Astrocyte (in vitro differentiated cells and primary cell): ENCODE measurements at regions not wholly inside any gene's neighbourhood (a gene's known extent, or its start where the extent isn't known, plus 50 kb on each side); places are given as distances from the start of the nearest gene placed in this dataset.

ENCODE experiments used
- DNase-seq: peaks from one replicate; pipeline ENCODE4 v3.0.0-alpha.2; 2010; ENCODE audit warnings: low read depth
- FAIRE-seq: peaks from 2 replicates; lab custom pipeline; 2011; peaks lifted over from hg19 to GRCh38; lab: Jason Lieb, UNC
- H2AFZ ChIP-seq: 2 replicates; pipeline ENCODE4 v1.6.0; 2012; ENCODE audit warnings: low read depth, low read length, inconsistent platforms
- H3K27ac ChIP-seq: 2 replicates; pipeline ENCODE4 v1.5.1; 2011; ENCODE audit warnings: low read depth, low read length, inconsistent platforms
- H3K27me3 ChIP-seq: 2 replicates; pipeline ENCODE4 v1.6.0; 2011; ENCODE audit warnings: low read length, inconsistent platforms; ENCODE audit not compliant: insufficient read depth
- H3K36me3 ChIP-seq: 2 replicates; pipeline ENCODE4 v1.5.1; 2011; ENCODE audit warnings: low read length, inconsistent platforms; ENCODE audit not compliant: insufficient read depth
- H3K4me1 ChIP-seq: 2 replicates; pipeline ENCODE4 v1.5.1; 2011; ENCODE audit warnings: low read length, inconsistent platforms; ENCODE audit not compliant: insufficient read depth
- H3K4me2 ChIP-seq: 2 replicates; pipeline ENCODE4 v1.6.0; 2012; ENCODE audit warnings: low read length, inconsistent platforms
- H3K4me3 ChIP-seq: 2 replicates; pipeline ENCODE4 v1.5.1; 2011; ENCODE audit warnings: low read depth, mild to moderate bottlenecking, low read length, inconsistent platforms; ENCODE audit not compliant: insufficient read depth
- H3K79me2 ChIP-seq: 2 replicates; pipeline ENCODE4 v1.6.0; 2012; ENCODE audit warnings: mild to moderate bottlenecking, low read length, inconsistent platforms; ENCODE audit not compliant: insufficient read depth
- H3K9ac ChIP-seq: 2 replicates; pipeline ENCODE4 v1.6.0; 2012; ENCODE audit warnings: mild to moderate bottlenecking, low read length, inconsistent platforms
- H3K9me3 ChIP-seq: 2 replicates; pipeline ENCODE4 v1.5.1; 2012; ENCODE audit warnings: low read depth, mild to moderate bottlenecking, low read length, inconsistent platforms; ENCODE audit not compliant: insufficient read depth
- H4K20me1 ChIP-seq: 2 replicates; pipeline ENCODE4 v1.6.0; 2012; ENCODE audit warnings: low read length, inconsistent platforms; ENCODE audit not compliant: insufficient read depth
- H3K27ac Mint-ChIP-seq: one replicate; pipeline ENCODE4 v1.8.0; 2021; ENCODE audit warnings: mild to moderate bottlenecking, mixed read lengths; ENCODE audit not compliant: unreplicated experiment
- H3K27me3 Mint-ChIP-seq: one replicate; pipeline ENCODE4 v1.8.0; 2021; ENCODE audit warnings: low read depth, mixed read lengths; ENCODE audit not compliant: unreplicated experiment
- H3K36me3 Mint-ChIP-seq: one replicate; pipeline ENCODE4 v1.8.0; 2021; ENCODE audit warnings: low read depth, mixed read lengths; ENCODE audit not compliant: unreplicated experiment
- H3K4me1 Mint-ChIP-seq: one replicate; pipeline ENCODE4 v1.8.0; 2021; ENCODE audit warnings: low read depth, mixed read lengths; ENCODE audit not compliant: unreplicated experiment
- H3K4me3 Mint-ChIP-seq: one replicate; pipeline ENCODE4 v1.8.0; 2021; ENCODE audit warnings: mild to moderate bottlenecking, moderate library complexity, mixed read lengths; ENCODE audit not compliant: unreplicated experiment
- H3K9me3 Mint-ChIP-seq: one replicate; pipeline ENCODE4 v1.8.0; 2021; ENCODE audit warnings: mild to moderate bottlenecking, mixed read lengths; ENCODE audit not compliant: unreplicated experiment
- EZH2 ChIP-seq: IDR thresholded peaks from 2 replicates; pipeline ENCODE4 v1.6.1; 2012; ENCODE audit warnings: mild to moderate bottlenecking, low read length, inconsistent platforms; ENCODE audit not compliant: insufficient read depth
- TF ChIP-seq, protein P1 (sequence below): IDR thresholded peaks from 2 replicates; pipeline ENCODE4 v1.5.1; 2011; ENCODE audit warnings: low read depth, mild to moderate bottlenecking, inconsistent platforms, low read length, moderate library complexity; ENCODE audit not compliant: insufficient read depth

- Mint-ChIP-seq H3K9me3 (peaks cover 2% of the 10 kb centered on the region), H3K27ac (no peak overlapping the region), H3K4me1 (peaks cover 5% of the 10 kb centered on the region), H3K36me3 (no peaks in the 10 kb centered on the region), H3K27me3 (no peaks in the 10 kb centered on the region), H3K4me3 (no peak overlapping the region)
- Histone ChIP-seq H3K9me3 (no peaks in the 10 kb centered on the region), H3K4me1 (peaks cover 2% of the 10 kb centered on the region), H3K4me2 (no peak overlapping the region), H2AFZ (no peak overlapping the region), H3K27ac (no peak overlapping the region), H3K9ac (no peak overlapping the region), H3K36me3 (no peaks in the 10 kb centered on the region), H4K20me1 (no peaks in the 10 kb centered on the region), H3K4me3 (no peak overlapping the region), H3K27me3 (no peaks in the 10 kb centered on the region), H3K79me2 (no peaks in the 10 kb centered on the region)
- FAIRE-seq: no peak
- peak; percentile 14 for DNase-seq
- TF ChIP-seq EZH2: no peak
- TF ChIP-seq, protein P1, sequence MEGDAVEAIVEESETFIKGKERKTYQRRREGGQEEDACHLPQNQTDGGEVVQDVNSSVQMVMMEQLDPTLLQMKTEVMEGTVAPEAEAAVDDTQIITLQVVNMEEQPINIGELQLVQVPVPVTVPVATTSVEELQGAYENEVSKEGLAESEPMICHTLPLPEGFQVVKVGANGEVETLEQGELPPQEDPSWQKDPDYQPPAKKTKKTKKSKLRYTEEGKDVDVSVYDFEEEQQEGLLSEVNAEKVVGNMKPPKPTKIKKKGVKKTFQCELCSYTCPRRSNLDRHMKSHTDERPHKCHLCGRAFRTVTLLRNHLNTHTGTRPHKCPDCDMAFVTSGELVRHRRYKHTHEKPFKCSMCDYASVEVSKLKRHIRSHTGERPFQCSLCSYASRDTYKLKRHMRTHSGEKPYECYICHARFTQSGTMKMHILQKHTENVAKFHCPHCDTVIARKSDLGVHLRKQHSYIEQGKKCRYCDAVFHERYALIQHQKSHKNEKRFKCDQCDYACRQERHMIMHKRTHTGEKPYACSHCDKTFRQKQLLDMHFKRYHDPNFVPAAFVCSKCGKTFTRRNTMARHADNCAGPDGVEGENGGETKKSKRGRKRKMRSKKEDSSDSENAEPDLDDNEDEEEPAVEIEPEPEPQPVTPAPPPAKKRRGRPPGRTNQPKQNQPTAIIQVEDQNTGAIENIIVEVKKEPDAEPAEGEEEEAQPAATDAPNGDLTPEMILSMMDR: no peak
These were observed 1510.5 kb upstream of the CDH9 start for GRCh38 chr5:28548856-28549255.

DNA sequence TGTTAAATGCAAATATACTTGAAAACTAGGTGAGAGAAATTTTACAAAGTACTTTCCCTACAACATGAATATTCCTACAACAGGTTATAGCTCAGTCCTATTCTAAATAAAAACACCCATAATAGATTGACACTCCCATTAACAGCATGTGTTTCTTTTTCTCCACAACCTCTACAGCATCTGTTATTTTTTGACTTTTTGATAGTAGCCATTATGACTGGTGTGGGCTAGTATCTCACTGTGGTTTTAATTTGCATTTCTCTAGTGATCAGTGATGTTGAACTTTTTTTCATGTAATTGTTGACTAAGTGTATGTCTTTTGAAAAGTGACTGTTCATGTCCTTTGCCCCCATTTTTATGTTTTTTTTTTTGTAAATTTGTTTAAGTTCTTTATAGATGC lies 1506.1 kb upstream of the CDH9 start:
- FAIRE-seq: no peak
- no peaks in the 10 kb centered on the region for H3K9me3 Mint-ChIP-seq
- Histone ChIP-seq H3K4me2 (no peak overlapping the region), H3K4me1 (peaks cover 12% of the 10 kb centered on the region), H3K9me3 (no peaks in the 10 kb centered on the region), H3K4me3 (no peak overlapping the region), H4K20me1 (no peaks in the 10 kb centered on the region), H3K79me2 (no peaks in the 10 kb centered on the region), H2AFZ (no peak overlapping the region), H3K27me3 (no peaks in the 10 kb centered on the region), H3K36me3 (no peaks in the 10 kb centered on the region), H3K27ac (no peak overlapping the region), H3K9ac (no peak overlapping the region)
- no peak overlapping the region for H3K27ac Mint-ChIP-seq
- no peak for TF ChIP-seq EZH2
- TF ChIP-seq, protein P1: no peak
- H3K27me3 Mint-ChIP-seq: no peaks in the 10 kb centered on the region
- DNase-seq: no peak
- no peak overlapping the region for H3K4me3 Mint-ChIP-seq
- peaks cover 9% of the 10 kb centered on the region for H3K4me1 Mint-ChIP-seq
- H3K36me3 Mint-ChIP-seq: no peaks in the 10 kb centered on the region

DNA sequence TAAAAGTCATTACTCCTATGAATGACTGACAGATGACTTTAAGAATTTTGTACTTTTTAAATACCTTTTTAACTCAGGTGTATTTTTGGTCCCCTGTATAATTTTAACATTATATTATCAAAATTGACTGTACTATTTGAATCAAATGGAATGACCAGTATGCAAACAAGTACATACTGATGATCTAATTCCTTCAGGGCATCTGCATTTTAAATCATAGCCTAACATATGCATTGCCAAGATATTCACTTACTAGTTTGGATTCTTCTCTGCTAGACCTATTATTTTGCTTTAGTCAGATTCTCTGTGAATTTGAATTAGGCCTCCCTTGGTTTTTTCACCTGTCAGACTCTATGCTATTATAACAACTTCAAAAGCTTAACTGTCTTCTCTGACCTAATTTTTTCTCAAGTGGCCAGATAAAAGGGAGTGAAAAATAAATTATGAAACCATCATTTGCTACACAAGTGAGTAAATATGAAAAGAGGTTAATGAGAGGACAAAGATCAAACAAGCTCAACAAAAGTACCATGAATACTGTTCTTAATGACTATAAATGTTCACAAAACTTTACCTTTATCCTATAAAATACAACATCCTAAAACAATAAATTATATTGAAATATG lies 1505.2 kb upstream of the CDH9 start:
- peak overlapping the region; percentile 26 for H3K4me2 ChIP-seq
- H3K9me3 ChIP-seq: no peaks in the 10 kb centered on the region
- Mint-ChIP-seq H3K27ac (no peak overlapping the region), H3K4me3 (no peak overlapping the region), H3K9me3 (peaks cover 3% of the 10 kb centered on the region), H3K4me1 (peaks cover 9% of the 10 kb centered on the region), H3K27me3 (no peaks in the 10 kb centered on the region), H3K36me3 (no peaks in the 10 kb centered on the region)
- DNase-seq: peak; percentile 5
- H2AFZ ChIP-seq: no peak overlapping the region
- H3K27me3 ChIP-seq: no peaks in the 10 kb centered on the region
- H3K4me3 ChIP-seq: no peak overlapping the region
- peaks cover 12% of the 10 kb centered on the region for H3K4me1 ChIP-seq
- H4K20me1 ChIP-seq: no peaks in the 10 kb centered on the region
- TF ChIP-seq, protein P1: no peak
- no peak for TF ChIP-seq EZH2
- H3K9ac ChIP-seq: no peak overlapping the region
- peak overlapping the region; percentile 4 for H3K27ac ChIP-seq
- H3K79me2 ChIP-seq: no peaks in the 10 kb centered on the region
- H3K36me3 ChIP-seq: no peaks in the 10 kb centered on the region
- no peak for FAIRE-seq
